Omental fat pad (tissue), 3 donors: ENCODE measurements at regions not wholly inside any gene's neighbourhood (a gene's known extent, or its start where the extent isn't known, plus 50 kb on each side); places are given as distances from the start of the nearest gene placed in this dataset.
"Not testable (repeated sequence)": the region's sequence is repeated elsewhere in the genome, so short reads cannot be mapped to it uniquely, and the experiment has no call there.

Experiments
- ATAC-seq: fragments of 150-250 bp; one replicate; pipeline ENCODE4 v1.9.1; 2016; ENCODE audit warnings: mild to moderate bottlenecking, moderate library complexity; ENCODE audit not compliant: low FRiP score
- DNase-seq: peaks from one replicate; pipeline ENCODE4 v3.0.0-alpha.2; 2019; ENCODE audit warnings: low spot score
- TF ChIP-seq, protein P1 (sequence below), 3 donors: fragments of 450-650 bp; IDR thresholded peaks; one replicate each; pipeline ENCODE4 v1.5.1; 2016 to 2017; ENCODE audit warnings: antibody characterized with exemption in 3 of 3, mild to moderate bottlenecking in 3 of 3, moderate library complexity in 2 of 3

DNA sequence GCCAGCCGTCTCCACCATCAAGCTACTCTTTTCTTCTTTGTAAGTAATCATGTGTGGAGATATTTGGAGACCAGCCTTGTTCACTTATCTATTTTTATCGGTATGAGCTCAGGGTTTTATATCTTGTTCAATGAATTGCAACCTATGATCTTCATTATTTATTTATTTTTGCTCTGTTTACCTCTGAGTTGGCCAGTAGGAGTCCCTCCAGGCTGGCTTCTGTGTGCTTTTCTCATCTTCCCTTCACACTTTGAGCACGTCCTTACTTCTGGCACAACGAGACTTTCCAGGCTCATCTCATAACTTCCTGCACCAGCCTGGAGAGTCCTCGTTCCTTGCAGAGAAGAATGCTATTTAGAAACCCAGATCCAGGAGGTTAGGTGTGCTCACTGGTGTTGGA, 375.8 kb upstream of the PODXL start:
- TF ChIP-seq, protein P1, sequence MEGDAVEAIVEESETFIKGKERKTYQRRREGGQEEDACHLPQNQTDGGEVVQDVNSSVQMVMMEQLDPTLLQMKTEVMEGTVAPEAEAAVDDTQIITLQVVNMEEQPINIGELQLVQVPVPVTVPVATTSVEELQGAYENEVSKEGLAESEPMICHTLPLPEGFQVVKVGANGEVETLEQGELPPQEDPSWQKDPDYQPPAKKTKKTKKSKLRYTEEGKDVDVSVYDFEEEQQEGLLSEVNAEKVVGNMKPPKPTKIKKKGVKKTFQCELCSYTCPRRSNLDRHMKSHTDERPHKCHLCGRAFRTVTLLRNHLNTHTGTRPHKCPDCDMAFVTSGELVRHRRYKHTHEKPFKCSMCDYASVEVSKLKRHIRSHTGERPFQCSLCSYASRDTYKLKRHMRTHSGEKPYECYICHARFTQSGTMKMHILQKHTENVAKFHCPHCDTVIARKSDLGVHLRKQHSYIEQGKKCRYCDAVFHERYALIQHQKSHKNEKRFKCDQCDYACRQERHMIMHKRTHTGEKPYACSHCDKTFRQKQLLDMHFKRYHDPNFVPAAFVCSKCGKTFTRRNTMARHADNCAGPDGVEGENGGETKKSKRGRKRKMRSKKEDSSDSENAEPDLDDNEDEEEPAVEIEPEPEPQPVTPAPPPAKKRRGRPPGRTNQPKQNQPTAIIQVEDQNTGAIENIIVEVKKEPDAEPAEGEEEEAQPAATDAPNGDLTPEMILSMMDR (IDR thresholded peaks at IDR 0.05) = no peak
- DNase-seq (no peak), ATAC-seq (no peak)

DNA sequence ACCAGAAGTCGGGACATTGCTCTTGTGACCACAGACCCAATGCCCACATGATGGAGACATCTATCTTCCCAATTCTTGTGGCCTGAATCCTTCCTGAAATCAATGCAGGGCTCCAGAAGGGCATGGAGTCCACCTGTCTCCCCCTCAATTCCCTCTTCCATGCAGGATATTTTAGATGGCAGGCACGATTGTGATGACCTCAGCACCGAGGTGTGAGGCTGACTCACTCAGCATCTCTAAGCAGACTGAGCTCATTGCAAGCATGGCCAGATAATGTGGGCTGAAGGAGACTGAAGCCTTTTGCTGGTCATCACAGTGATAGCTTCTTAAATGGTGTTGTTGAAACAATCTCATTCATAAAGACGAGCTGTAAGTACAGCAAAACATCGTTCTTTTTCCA, 374.9 kb upstream of the PODXL start:
- ATAC-seq (no peak), DNase-seq (no peak)
- TF ChIP-seq, protein P1 (IDR thresholded peaks at IDR 0.05) = no peak

DNA sequence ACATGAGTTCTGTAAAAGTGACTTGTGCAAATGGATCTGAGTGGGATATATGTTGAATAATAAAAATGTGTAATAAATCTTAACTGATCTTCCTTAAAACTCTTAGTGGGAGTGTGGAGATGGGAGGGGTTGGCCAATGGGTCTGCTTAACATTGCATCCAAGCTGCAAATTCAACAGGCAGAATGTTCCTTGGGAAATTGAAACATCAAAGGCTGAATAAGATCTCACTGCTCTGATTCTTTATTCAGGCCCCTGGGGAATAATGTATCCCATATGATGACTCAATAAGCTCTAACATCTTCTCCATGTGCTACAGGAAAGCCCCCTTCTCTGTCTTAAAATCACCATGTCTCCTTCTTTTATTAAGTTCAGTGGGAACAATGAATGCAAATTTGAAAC, 373.2 kb upstream of the PODXL start:
- no peak for DNase-seq
- ATAC-seq = no peak
- TF ChIP-seq, protein P1 (IDR thresholded peaks at IDR 0.05) = no peak

DNA sequence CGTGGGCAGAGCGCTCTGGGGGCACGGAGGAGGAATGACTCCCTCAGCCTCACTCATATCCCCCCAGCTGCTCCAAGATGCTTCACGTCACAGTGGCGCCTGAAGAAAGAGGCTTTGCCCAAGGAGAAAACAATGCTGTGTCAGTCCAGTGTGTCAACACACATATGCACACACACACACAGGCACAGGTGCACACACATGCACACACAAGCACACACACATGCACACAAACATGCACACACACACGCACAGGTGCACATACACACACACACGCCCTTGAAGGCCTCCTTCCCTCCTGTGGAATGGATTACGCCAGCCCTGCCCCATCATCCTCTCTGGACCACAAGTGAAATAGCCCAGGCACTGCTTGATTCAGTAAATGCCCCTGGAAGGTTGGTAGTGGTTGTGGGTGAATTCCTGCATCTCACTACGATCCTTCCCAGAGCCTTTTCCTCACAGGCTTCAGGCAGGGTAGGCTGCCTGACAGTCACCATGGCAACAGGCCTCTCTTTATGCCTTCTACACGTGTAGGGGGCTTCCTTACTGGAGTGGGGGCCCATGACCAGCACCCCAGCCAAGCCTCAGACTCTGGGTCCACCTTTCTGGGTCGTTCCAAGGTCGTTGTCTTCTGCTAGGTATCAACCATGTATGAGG, 371.5 kb upstream of the PODXL start:
- no peak for DNase-seq
- ATAC-seq = no peak
- TF ChIP-seq, protein P1 (IDR thresholded peaks at IDR 0.05) = no peak

DNA sequence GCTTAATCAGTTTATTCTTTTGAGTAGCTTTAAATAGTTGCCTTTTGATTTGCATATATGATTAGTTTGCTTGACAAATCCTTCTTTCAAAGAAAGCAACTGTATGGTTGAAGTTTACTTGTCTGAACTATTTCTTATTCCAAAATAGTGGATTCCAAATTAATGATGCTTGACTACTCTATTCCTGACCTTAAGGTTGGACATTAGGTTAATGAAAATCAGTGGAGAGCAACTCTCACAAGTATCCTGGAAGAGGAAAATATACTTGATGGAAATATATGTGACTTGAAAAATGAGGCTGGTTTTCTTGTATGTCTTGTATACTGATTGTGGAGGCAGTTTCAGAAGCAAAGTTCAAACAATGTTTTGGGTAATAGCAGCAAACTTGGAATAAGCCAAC, 369.2 kb upstream of the PODXL start:
- TF ChIP-seq, protein P1 (IDR thresholded peaks at IDR 0.05) = no peak
- DNase-seq (no peak), ATAC-seq (no peak)

DNA sequence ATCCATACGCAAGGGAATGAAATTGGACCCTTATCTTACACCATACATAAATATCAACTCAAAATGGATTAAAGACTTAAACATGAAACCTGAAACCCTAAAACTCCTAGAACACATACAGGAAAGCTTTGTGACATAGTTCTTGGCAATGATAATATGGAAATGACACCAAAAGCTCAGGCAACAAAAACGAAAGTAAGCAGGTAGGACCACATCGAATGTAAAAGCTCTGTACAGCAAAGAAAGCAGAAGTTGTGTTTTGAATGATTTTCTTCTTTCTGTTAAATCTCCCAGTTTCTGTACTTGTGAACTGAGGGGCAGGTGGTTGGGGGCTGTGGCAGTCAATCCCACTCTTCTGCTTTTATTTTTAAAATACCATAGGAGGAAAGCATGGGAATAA, 368.4 kb upstream of the PODXL start:
- TF ChIP-seq, protein P1 (IDR thresholded peaks at IDR 0.05) = no peak
- DNase-seq (no peak), ATAC-seq (no peak)

DNA sequence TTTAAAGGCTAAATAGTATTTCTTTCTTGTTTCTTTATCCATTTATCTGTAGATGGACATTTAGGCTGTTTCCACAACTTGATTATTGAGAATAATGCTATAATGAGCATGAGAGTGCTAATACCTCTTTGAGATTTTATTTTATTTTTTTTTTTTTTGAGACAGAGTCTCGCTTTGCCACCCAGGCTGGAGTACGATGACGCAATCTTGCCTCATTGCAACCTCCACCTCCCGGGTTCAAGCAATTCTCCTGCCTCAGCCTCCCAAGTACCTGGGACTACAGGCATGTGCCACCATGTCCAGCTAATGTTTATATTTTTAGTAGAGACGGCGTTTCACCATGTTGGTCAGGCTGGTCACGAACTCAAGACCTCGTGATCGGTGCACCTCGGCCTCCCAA, 366.5 kb upstream of the PODXL start:
- not testable (repeated sequence) for DNase-seq, ATAC-seq
